ENCODE measurements at regions not wholly inside any gene's neighbourhood (a gene's known extent, or its start where the extent isn't known, plus 50 kb on each side); places are given as distances from the start of the nearest gene placed in this dataset.

GRCh38 chr6:113397236-113397635 is 459.9 kb upstream of the MARCKS start:
- Histone ChIP-seq H3K79me2 (ENCODE audit: insufficient read depth, low read length) (no peaks in the 10 kb centered on the region), H2AFZ (ENCODE audit: low read depth, low read length, poor library complexity, severe bottlenecking) (no peak overlapping the region), H3K36me3 (ENCODE audit: control insufficient read depth in 1 of 2, insufficient read depth in 2 of 2, low read length in 2 of 2) (no peaks in the 10 kb centered on the region), H3K4me2 (ENCODE audit: low read length) (no peak overlapping the region), H3K9ac (ENCODE audit: low read length) (no peak overlapping the region), H4K20me1 (ENCODE audit: insufficient read depth) (no peaks in the 10 kb centered on the region), H3K4me3 (replicated peaks in 1 of 2; ENCODE audit: low read depth in 1 of 2, low read length in 2 of 2) (no peak overlapping the region), H3K27me3 (ENCODE audit: insufficient read depth, low read length) (no peaks in the 10 kb centered on the region), H3K9me3 (ENCODE audit: control insufficient read depth in 1 of 2, insufficient read depth in 1 of 2, low read depth in 1 of 2, low read length in 2 of 2) (no peaks in the 10 kb centered on the region), H3K4me1 (ENCODE audit: control insufficient read depth in 1 of 2, insufficient read depth in 2 of 2, low read length in 2 of 2) (no peaks in the 10 kb centered on the region), H3K27ac (ENCODE audit: low read depth, low read length) (no peak overlapping the region), H3K9me2 (ENCODE audit: insufficient read depth) (no peaks in the 10 kb centered on the region)
- intact Hi-C loops (cut with micrococcal nuclease) = no loop called here
- ChIA-PET CTCF (no interaction called here), POLR2A (no interaction called here), RAD21 (ENCODE audit: low non-redundant PET in 1 of 2, low total read pairs in 2 of 2, uncharacterized antibody in 2 of 2, unreplicated experiment in 2 of 2) (no interaction called here)
- no TSS peak for BruUV-seq (replicated peaks)
- ATAC-seq (no peak), DNase-seq (ENCODE audit: low read depth, low spot score) (no peak)
- TF ChIP-seq POLR2A (IDR thresholded peaks at IDR 0.05; ENCODE audit: borderline replicate concordance, extremely low read depth, insufficient read depth, insufficient read length) (no peak), POLR2AphosphoS5 (IDR thresholded peaks at IDR 0.05; ENCODE audit: low read depth, low read length) (no peak), ELF1 (IDR thresholded peaks at IDR 0.05; ENCODE audit: borderline replicate concordance, low read depth) (no peak), SP1 (IDR thresholded peaks at IDR 0.05; ENCODE audit: low read depth) (no peak), SRF (IDR thresholded peaks at IDR 0.05; ENCODE audit: low read depth) (no peak), ZBTB33 (IDR thresholded peaks at IDR 0.05; ENCODE audit: extremely low read depth, insufficient replicate concordance, low read length) (no peak), CBX3 (IDR thresholded peaks at IDR 0.05; ENCODE audit: low read depth) (no peak), YY1 (IDR thresholded peaks at IDR 0.05; ENCODE audit: extremely low read depth, insufficient replicate concordance, low read depth, low read length) (no peak), EZH2phosphoT487 (IDR thresholded peaks at IDR 0.05; ENCODE audit: borderline replicate concordance) (no peak)

GRCh38 chr6:113401231-113401630 is 455.9 kb upstream of the MARCKS start:
- intact Hi-C loops (cut with micrococcal nuclease) = no loop called here
- H3K27ac ChIP-seq (ENCODE audit: low read depth, low read length) = no peak overlapping the region
- H3K4me3 ChIP-seq (replicated peaks in 1 of 2; ENCODE audit: low read depth in 1 of 2, low read length in 2 of 2) = no peak overlapping the region
- RAD21 ChIA-PET (ENCODE audit: low non-redundant PET in 1 of 2, low total read pairs in 2 of 2, uncharacterized antibody in 2 of 2, unreplicated experiment in 2 of 2) = no interaction called here
- no peak overlapping the region for H3K9ac ChIP-seq (ENCODE audit: low read length)
- H3K4me2 ChIP-seq (ENCODE audit: low read length) = no peak overlapping the region
- no peaks in the 10 kb centered on the region for H3K27me3 ChIP-seq (ENCODE audit: insufficient read depth, low read length)
- H2AFZ ChIP-seq (ENCODE audit: low read depth, low read length, poor library complexity, severe bottlenecking) = no peak overlapping the region
- CTCF ChIA-PET = no interaction called here
- no peaks in the 10 kb centered on the region for H4K20me1 ChIP-seq (ENCODE audit: insufficient read depth)
- H3K79me2 ChIP-seq (ENCODE audit: insufficient read depth, low read length) = no peaks in the 10 kb centered on the region
- no peak for ATAC-seq
- POLR2A ChIA-PET = no interaction called here
- DNase-seq (ENCODE audit: low read depth, low spot score) = no peak
- H3K9me3 ChIP-seq (ENCODE audit: control insufficient read depth in 1 of 2, insufficient read depth in 1 of 2, low read depth in 1 of 2, low read length in 2 of 2) = no peaks in the 10 kb centered on the region
- no peaks in the 10 kb centered on the region for H3K4me1 ChIP-seq (ENCODE audit: control insufficient read depth in 1 of 2, insufficient read depth in 2 of 2, low read length in 2 of 2)
- no peaks in the 10 kb centered on the region for H3K36me3 ChIP-seq (ENCODE audit: control insufficient read depth in 1 of 2, insufficient read depth in 2 of 2, low read length in 2 of 2)
- BruUV-seq (replicated peaks) = no TSS peak
- H3K9me2 ChIP-seq (ENCODE audit: insufficient read depth) = no peaks in the 10 kb centered on the region
- TF ChIP-seq CEBPB (IDR thresholded peaks at IDR 0.05; ENCODE audit: low read depth) (no peak), YY1 (IDR thresholded peaks at IDR 0.05; ENCODE audit: extremely low read depth, insufficient replicate concordance, low read depth, low read length) (no peak), TCF7L2 (IDR thresholded peaks at IDR 0.05; ENCODE audit: borderline replicate concordance, extremely low read depth, insufficient read depth, insufficient read length) (no peak), EZH2phosphoT487 (IDR thresholded peaks at IDR 0.05; ENCODE audit: borderline replicate concordance) (no peak), MAX (IDR thresholded peaks at IDR 0.05) (no peak), ZBTB33 (IDR thresholded peaks at IDR 0.05; ENCODE audit: extremely low read depth, insufficient replicate concordance, low read length) (no peak), REST (IDR thresholded peaks at IDR 0.05; ENCODE audit: low read depth) (no peak)
